HFFc6 (cell line): ENCODE measurements at regions not wholly inside any gene's neighbourhood (a gene's known extent, or its start where the extent isn't known, plus 50 kb on each side); places are given as distances from the start of the nearest gene placed in this dataset.

Experiments used
- DNase-seq: peaks from one replicate; pipeline ENCODE4 v3.0.0-alpha.2; 2018
- H3K27ac Mint-ChIP-seq: 2 replicates; pipeline ENCODE4 v1.8.0; 2020; ENCODE audit warnings: mild to moderate bottlenecking, mixed read lengths
- H3K27me3 Mint-ChIP-seq: 2 replicates; pipeline ENCODE4 v1.8.0; 2021; ENCODE audit warnings: mild to moderate bottlenecking, moderate library complexity, mixed read lengths; ENCODE audit not compliant: insufficient read depth
- H3K36me3 Mint-ChIP-seq: 2 replicates; pipeline ENCODE4 v1.8.0; 2021; ENCODE audit warnings: low read depth, mixed read lengths
- H3K4me1 Mint-ChIP-seq: 2 replicates; pipeline ENCODE4 v1.8.0; 2020; ENCODE audit warnings: low read depth, mixed read lengths
- H3K4me3 Mint-ChIP-seq: 2 replicates; pipeline ENCODE4 v1.8.0; 2020; ENCODE audit warnings: mild to moderate bottlenecking, moderate library complexity, mixed read lengths
- H3K9me3 Mint-ChIP-seq: 2 replicates; pipeline ENCODE4 v1.8.0; 2020; ENCODE audit warnings: mild to moderate bottlenecking, mixed read lengths
- CTCF ChIP-seq: fragments of 200-600 bp; sonication (generic); IDR thresholded peaks from 2 replicates; pipeline ENCODE4 v1.5.0; 2021; ENCODE audit warnings: antibody characterized with exemption, mild to moderate bottlenecking

DNA sequence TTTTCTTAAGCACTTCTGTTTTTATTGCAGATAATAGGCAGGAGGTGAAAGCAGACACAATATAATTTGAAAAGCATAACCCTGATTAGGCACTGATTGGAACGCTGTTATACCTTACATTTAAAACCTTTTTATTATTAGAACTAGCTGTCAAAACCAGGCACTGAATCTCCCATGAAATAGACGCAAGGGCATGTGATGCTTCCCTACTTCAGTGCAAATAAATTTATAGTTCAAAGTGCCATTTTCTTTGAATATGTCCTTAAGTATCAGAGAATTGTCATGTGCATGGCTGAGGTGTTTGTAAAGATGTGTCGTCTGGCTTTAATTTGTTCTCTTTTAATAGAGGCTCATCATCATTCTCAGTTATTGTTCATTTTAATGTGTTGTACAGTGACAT, 386.0 kb downstream of the NR2F2 start:
- H3K9me3 Mint-ChIP-seq: peaks cover 31% of the 10 kb centered on the region
- TF ChIP-seq CTCF: no peak
- no peaks in the 10 kb centered on the region for H3K4me1 Mint-ChIP-seq
- H3K4me3 Mint-ChIP-seq: no peak overlapping the region
- no peak overlapping the region for H3K27ac Mint-ChIP-seq
- no peak for DNase-seq
- no peaks in the 10 kb centered on the region for H3K27me3 Mint-ChIP-seq
- H3K36me3 Mint-ChIP-seq: no peaks in the 10 kb centered on the region

GRCh38 chr15:96720251-96720650, 389.8 kb downstream of the NR2F2 start:
- no peaks in the 10 kb centered on the region; the same call in 1 of the 2 replicates for H3K36me3 Mint-ChIP-seq
- no peaks in the 10 kb centered on the region for H3K27me3 Mint-ChIP-seq
- no peak overlapping the region for H3K4me3 Mint-ChIP-seq
- peaks cover 43% of the 10 kb centered on the region for H3K9me3 Mint-ChIP-seq
- no peak for DNase-seq
- TF ChIP-seq CTCF: no peak
- no peak overlapping the region for H3K27ac Mint-ChIP-seq
- H3K4me1 Mint-ChIP-seq: no peaks in the 10 kb centered on the region

- TF ChIP-seq CTCF: no peak
- Mint-ChIP-seq H3K27ac (no peak overlapping the region), H3K27me3 (no peaks in the 10 kb centered on the region), H3K4me1 (no peaks in the 10 kb centered on the region), H3K9me3 (peaks cover 43% of the 10 kb centered on the region), H3K4me3 (no peak overlapping the region), H3K36me3 (no peaks in the 10 kb centered on the region; the same call in 1 of the 2 replicates)
- DNase-seq: no peak
These were observed 390.2 kb downstream of the NR2F2 start for GRCh38 chr15:96720656-96721055.

- Mint-ChIP-seq H3K27me3 (no peaks in the 10 kb centered on the region; the same call in 1 of the 2 replicates), H3K9me3 (peaks cover 29% of the 10 kb centered on the region), H3K27ac (no peak overlapping the region), H3K4me1 (no peaks in the 10 kb centered on the region), H3K36me3 (no peaks in the 10 kb centered on the region; the same call in 1 of the 2 replicates), H3K4me3 (no peak overlapping the region)
- no peak for DNase-seq
- TF ChIP-seq CTCF: no peak
These were observed 398.1 kb downstream of the NR2F2 start for GRCh38 chr15:96728591-96728990.

GRCh38 chr15:96732704-96733103, 402.2 kb downstream of the NR2F2 start:
- no peak overlapping the region for H3K4me3 Mint-ChIP-seq
- no peak for TF ChIP-seq CTCF
- H3K4me1 Mint-ChIP-seq: no peaks in the 10 kb centered on the region
- peaks cover 47% of the 10 kb centered on the region for H3K9me3 Mint-ChIP-seq
- DNase-seq: no peak
- H3K27me3 Mint-ChIP-seq: no peaks in the 10 kb centered on the region; the same call in 1 of the 2 replicates
- H3K36me3 Mint-ChIP-seq: no peaks in the 10 kb centered on the region; the same call in 1 of the 2 replicates
- no peak overlapping the region for H3K27ac Mint-ChIP-seq

GRCh38 chr15:96733721-96734120, 403.2 kb downstream of the NR2F2 start:
- H3K27ac Mint-ChIP-seq: no peak overlapping the region
- no peaks in the 10 kb centered on the region for H3K4me1 Mint-ChIP-seq
- no peak overlapping the region for H3K4me3 Mint-ChIP-seq
- H3K9me3 Mint-ChIP-seq: peaks cover 52% of the 10 kb centered on the region
- DNase-seq: no peak
- TF ChIP-seq CTCF: no peak
- H3K27me3 Mint-ChIP-seq: peaks cover 2% of the 10 kb centered on the region; the same call in 1 of the 2 replicates
- no peaks in the 10 kb centered on the region; the same call in 1 of the 2 replicates for H3K36me3 Mint-ChIP-seq
